ENCODE measurements at regions not wholly inside any gene's neighbourhood (a gene's known extent, or its start where the extent isn't known, plus 50 kb on each side); places are given as distances from the start of the nearest gene placed in this dataset.

- H3K4me1 Mint-ChIP-seq, result no peaks in the 10 kb centered on the region
- H3K36me3 Mint-ChIP-seq (ENCODE audit: low read depth), result no peaks in the 10 kb centered on the region
- ATAC-seq, result no peak
- H3K4me3 Mint-ChIP-seq, result no peak overlapping the region
- no peaks in the 10 kb centered on the region for H3K9me3 Mint-ChIP-seq
- H3K9me2 ChIP-seq (ENCODE audit: insufficient read depth), result no peaks in the 10 kb centered on the region
- H3F3A ChIP-seq (replicated peaks; ENCODE audit: low read depth), result no peaks in the 10 kb centered on the region
- no peaks in the 10 kb centered on the region for H3K79me2 ChIP-seq (replicated peaks; ENCODE audit: insufficient read depth)
- no peak for DNase-seq (ENCODE audit: low spot score)
- no peak overlapping the region for H2AFZ ChIP-seq
- no peaks in the 10 kb centered on the region for H3K27me3 Mint-ChIP-seq (ENCODE audit: insufficient read depth, low read depth, poor library complexity)
- H3K27ac ChIP-seq (ENCODE audit: low read depth), result no peak overlapping the region
- H3K27ac Mint-ChIP-seq, result no peak overlapping the region
- no peaks in the 10 kb centered on the region for H3K4me1 ChIP-seq (ENCODE audit: insufficient read depth)
- H3K4me3 ChIP-seq, result no peak overlapping the region
- no peaks in the 10 kb centered on the region for H3K27me3 ChIP-seq (ENCODE audit: insufficient read depth)
- no peak overlapping the region for H3K4me2 ChIP-seq
- TF ChIP-seq JUNB (IDR thresholded peaks at IDR 0.05; ENCODE audit: unreplicated experiment), result no peak
- no peak for TF ChIP-seq ETS1 (IDR thresholded peaks at IDR 0.05)
- TF ChIP-seq REST (IDR thresholded peaks at IDR 0.05; ENCODE audit: unreplicated experiment), result no peak
- no peak for TF ChIP-seq STAT1 (IDR thresholded peaks at IDR 0.05; ENCODE audit: unreplicated experiment)
- TF ChIP-seq POLR2AphosphoS5 (IDR thresholded peaks at IDR 0.05; ENCODE audit: low read depth), result no peak
- no peak for TF ChIP-seq EZH2phosphoT487 (IDR thresholded peaks at IDR 0.05; ENCODE audit: unreplicated experiment)
- TF ChIP-seq ZNF114 (CRISPR knock-in tag; IDR thresholded peaks at IDR 0.05), result no peak
- no peak for TF ChIP-seq NANOG (IDR thresholded peaks at IDR 0.05; ENCODE audit: borderline replicate concordance)
- no peak for TF ChIP-seq CTCF (conservative IDR thresholded peaks at IDR 0.05; ENCODE audit: low read depth in 2 of 2)
- no peak for TF ChIP-seq EZH2 (IDR thresholded peaks at IDR 0.05; ENCODE audit: low read depth, unreplicated experiment)
- no peak for TF ChIP-seq ZNF462 (CRISPR knock-in tag; IDR thresholded peaks at IDR 0.05)
- TF ChIP-seq CREB1 (CRISPR knock-in tag; IDR thresholded peaks at IDR 0.05; ENCODE audit: low read depth), result no peak
- no peaks in the 10 kb centered on the region for H4K20me1 ChIP-seq (replicated peaks; ENCODE audit: insufficient read depth)
- H3K36me3 ChIP-seq (ENCODE audit: insufficient read depth), result no peaks in the 10 kb centered on the region
Measured at GRCh38 chr14:42734041-42734440, 1127.4 kb downstream of the LRFN5 start.

All from GM23338 (cell line).